Mucosa of stomach (tissue), 1 donor: ENCODE measurements at regions not wholly inside any gene's neighbourhood (a gene's known extent, or its start where the extent isn't known, plus 50 kb on each side); places are given as distances from the start of the nearest gene placed in this dataset.

Experiments used
- H3K27me3 ChIP-seq: one replicate; pipeline ENCODE4 v1.7.0; 2013; ENCODE audit warnings: mild to moderate bottlenecking, low read length; ENCODE audit not compliant: control insufficient read depth, insufficient read depth
- H3K36me3 ChIP-seq: one replicate; pipeline ENCODE4 v1.7.0; 2013; ENCODE audit warnings: low read length; ENCODE audit not compliant: control insufficient read depth, insufficient read depth
- H3K4me1 ChIP-seq: one replicate; pipeline ENCODE4 v1.7.0; 2013; ENCODE audit warnings: mild to moderate bottlenecking, low read length; ENCODE audit not compliant: control insufficient read depth, insufficient read depth
- H3K4me3 ChIP-seq: one replicate; pipeline ENCODE4 v1.7.0; 2013; ENCODE audit warnings: low read length
- H3K9ac ChIP-seq: one replicate; pipeline ENCODE4 v1.7.0; 2013; ENCODE audit warnings: mild to moderate bottlenecking, low read length, moderate library complexity
- H3K9me3 ChIP-seq: one replicate; pipeline ENCODE4 v1.7.0; 2013; ENCODE audit warnings: mild to moderate bottlenecking, low read length, moderate library complexity; ENCODE audit not compliant: control insufficient read depth
- donor health status: Pancreatic carcinoma.

GRCh38 chrX:69050051-69050765, 115.0 kb downstream of the PJA1 start:
- Histone ChIP-seq H3K9me3 (no peaks in the 10 kb centered on the region), H3K4me3 (no peak overlapping the region), H3K4me1 (no peaks in the 10 kb centered on the region), H3K36me3 (no peaks in the 10 kb centered on the region), H3K9ac (no peak overlapping the region), H3K27me3 (no peaks in the 10 kb centered on the region)

- Histone ChIP-seq H3K4me3 (no peak overlapping the region), H3K9me3 (no peaks in the 10 kb centered on the region), H3K27me3 (no peaks in the 10 kb centered on the region), H3K36me3 (no peaks in the 10 kb centered on the region), H3K4me1 (no peaks in the 10 kb centered on the region), H3K9ac (no peak overlapping the region)
Measured at GRCh38 chrX:69046996-69047490, 118.2 kb downstream of the PJA1 start.

DNA sequence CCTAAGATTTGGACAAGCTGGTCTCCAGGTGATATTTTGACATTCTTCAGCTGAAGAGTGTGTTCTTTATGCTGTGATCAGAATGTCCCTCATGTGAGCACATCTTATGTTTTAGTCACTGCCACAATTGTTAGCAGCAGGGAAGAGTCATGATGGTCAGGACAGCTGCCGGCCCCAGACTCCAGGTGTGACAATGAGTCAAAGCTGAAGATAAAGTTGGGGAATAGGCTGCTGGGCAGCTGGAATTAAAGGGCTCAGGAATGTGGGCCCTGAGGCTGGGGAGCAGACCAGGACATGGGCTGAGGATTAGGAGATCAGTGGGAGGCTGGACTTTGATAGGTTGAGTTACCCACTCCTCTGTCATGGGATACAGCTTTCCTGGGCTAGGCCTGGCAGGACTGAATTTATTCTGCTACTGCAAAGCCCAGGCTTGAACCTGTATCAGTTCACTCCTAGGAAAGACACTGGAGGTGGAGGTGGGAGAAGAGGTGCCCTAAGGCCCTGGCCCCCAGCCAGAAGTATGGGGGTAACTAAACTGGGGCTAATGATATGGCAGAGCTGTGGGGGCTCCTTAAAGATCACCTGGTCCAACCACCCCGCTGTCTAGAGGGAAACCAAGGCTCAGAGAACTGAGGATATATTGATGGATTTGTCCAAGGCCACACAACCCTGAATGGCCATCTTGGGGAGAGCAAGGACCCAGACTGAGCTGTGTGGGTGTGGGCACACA, 119.5 kb downstream of the PJA1 start:
- H3K4me1 ChIP-seq: no peaks in the 10 kb centered on the region

DNA sequence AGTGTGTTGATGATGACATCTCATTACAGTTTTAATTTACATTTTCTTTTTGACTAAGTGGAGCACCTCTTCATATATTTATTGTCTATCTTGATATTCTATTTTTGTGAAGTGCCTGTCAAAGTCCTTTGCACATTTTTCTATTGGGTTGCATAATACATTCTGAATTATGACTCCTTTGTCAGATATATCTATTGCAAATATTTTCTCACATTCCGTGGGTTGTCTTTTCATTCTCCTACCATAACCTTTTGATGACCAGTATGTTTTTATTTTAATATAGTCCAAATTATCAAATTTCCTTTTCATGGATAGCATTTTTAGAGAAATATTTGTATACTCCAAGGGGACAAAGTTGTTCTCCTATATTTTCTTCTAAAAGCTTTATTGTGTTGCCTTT, 126.4 kb downstream of the PJA1 start:
- no peak overlapping the region for H3K4me3 ChIP-seq
- no peaks in the 10 kb centered on the region for H3K9me3 ChIP-seq
- H3K36me3 ChIP-seq: no peaks in the 10 kb centered on the region
- H3K27me3 ChIP-seq: no peaks in the 10 kb centered on the region
- no peaks in the 10 kb centered on the region for H3K4me1 ChIP-seq
- no peak overlapping the region for H3K9ac ChIP-seq

More for the DNA sequence above, 119.5 kb downstream of the PJA1 start:
- Histone ChIP-seq H3K4me3 (no peak overlapping the region), H3K9me3 (no peaks in the 10 kb centered on the region), H3K27me3 (no peaks in the 10 kb centered on the region), H3K36me3 (no peaks in the 10 kb centered on the region), H3K9ac (no peak overlapping the region)

DNA sequence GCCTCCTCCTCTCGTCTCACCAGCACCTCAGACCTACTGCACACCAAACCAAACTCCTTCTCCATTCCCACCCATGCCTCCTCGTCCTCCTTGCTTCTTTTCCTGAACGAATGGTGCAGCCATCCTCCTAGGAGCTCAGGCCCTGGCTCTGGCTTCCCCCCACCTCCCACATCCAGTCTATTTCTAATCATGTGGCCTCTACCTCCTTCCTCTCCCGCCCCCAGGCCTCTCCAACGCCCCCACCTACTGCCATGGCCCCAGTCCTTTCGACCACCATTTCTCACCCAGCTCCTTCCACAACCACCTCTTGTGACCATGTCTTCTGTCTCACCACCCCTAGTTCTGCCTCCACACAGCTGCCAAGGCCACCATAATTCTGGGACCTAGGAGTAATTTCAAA, 127.1 kb downstream of the PJA1 start:
- no peak overlapping the region for H3K4me3 ChIP-seq
- no peak overlapping the region for H3K9ac ChIP-seq
- no peaks in the 10 kb centered on the region for H3K4me1 ChIP-seq
- no peaks in the 10 kb centered on the region for H3K36me3 ChIP-seq
- H3K9me3 ChIP-seq: no peaks in the 10 kb centered on the region
- no peaks in the 10 kb centered on the region for H3K27me3 ChIP-seq

DNA sequence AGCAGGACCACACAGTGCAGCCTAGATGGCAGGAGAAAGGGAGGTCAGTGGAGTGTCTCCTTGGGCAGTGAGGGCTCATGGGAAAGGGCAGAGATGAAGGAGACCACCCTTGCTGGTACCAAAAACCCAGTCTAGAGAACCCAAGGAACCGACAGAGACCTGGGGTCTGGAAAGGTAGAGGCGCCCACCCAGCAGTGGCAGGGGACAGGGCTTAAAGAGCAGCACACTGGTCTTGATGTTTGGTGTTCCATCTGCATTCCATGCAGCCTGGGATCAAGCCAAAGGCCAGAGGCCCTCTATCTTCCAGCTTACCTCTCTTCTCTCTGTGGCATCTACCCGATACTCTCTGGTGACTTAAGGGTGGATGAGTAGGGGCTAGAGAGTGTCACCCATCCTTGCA, 127.5 kb downstream of the PJA1 start:
- Histone ChIP-seq H3K4me1 (peaks cover 3% of the 10 kb centered on the region), H3K4me3 (no peak overlapping the region), H3K9ac (no peak overlapping the region), H3K9me3 (no peaks in the 10 kb centered on the region), H3K27me3 (no peaks in the 10 kb centered on the region), H3K36me3 (no peaks in the 10 kb centered on the region)

DNA sequence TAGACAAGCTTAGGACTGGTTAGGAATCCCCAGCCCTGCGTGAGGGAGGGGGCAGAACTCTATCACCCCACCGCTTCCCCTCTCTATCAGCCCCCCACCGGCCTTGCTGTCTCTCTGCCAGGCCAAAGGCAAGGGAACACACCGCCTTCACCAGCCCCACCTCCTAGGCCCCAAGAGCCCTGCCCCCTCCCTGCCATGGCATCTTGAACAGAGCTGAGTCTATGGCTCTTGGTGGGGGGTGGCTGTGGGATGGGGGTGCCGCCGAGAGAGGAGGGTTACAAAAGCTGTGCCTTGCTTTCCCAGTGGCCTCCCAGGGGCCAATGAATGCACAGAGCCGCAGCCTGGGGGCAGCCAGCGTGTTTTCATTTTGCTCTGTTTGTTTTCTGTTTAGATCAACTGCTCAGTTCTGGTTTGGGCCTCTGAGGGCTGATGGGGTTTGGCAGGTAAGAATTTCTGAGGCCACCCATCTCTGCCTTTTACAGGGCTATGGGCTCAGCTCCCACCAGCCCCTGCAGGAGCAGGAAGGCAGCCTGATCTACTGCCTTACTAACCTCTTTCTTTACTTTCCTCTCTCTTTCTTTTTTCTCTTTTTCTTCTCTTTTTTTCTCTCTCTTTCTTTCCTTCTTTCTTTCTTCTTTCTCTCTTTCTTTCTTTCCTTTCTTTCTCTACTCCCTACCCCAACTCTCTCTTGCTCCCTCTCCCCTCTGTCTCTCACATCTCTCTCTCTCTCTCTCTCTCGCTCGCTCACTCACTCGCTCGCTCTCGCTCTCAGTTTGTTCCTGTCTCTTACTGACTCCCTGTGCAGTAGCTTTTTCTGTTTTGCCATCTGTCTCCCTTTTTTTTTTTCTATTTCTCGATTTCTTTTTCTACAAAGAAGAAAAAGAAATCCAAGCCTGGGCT, 128.3 kb downstream of the PJA1 start:
- H3K9ac ChIP-seq: no peak overlapping the region
- H3K9me3 ChIP-seq: no peaks in the 10 kb centered on the region
- no peak overlapping the region for H3K4me3 ChIP-seq
- H3K36me3 ChIP-seq: no peaks in the 10 kb centered on the region
- peaks cover 11% of the 10 kb centered on the region for H3K4me1 ChIP-seq
- H3K27me3 ChIP-seq: no peaks in the 10 kb centered on the region

- no peaks in the 10 kb centered on the region for H3K27me3 ChIP-seq
- peaks cover 18% of the 10 kb centered on the region for H3K4me1 ChIP-seq
- no peak overlapping the region for H3K4me3 ChIP-seq
Measured at GRCh38 chrX:69034451-69034850, 130.8 kb downstream of the PJA1 start.

GRCh38 chrX:69033936-69034335, 131.3 kb downstream of the PJA1 start:
- Histone ChIP-seq H3K9me3 (no peaks in the 10 kb centered on the region), H3K9ac (no peak overlapping the region), H3K4me1 (peaks cover 18% of the 10 kb centered on the region), H3K4me3 (no peak overlapping the region), H3K36me3 (no peaks in the 10 kb centered on the region), H3K27me3 (no peaks in the 10 kb centered on the region)

More at GRCh38 chrX:69034451-69034850, 130.8 kb downstream of the PJA1 start:
- Histone ChIP-seq H3K9me3 (no peaks in the 10 kb centered on the region), H3K36me3 (no peaks in the 10 kb centered on the region), H3K9ac (no peak overlapping the region)

- Histone ChIP-seq H3K4me3 (no peak overlapping the region), H3K27me3 (no peaks in the 10 kb centered on the region), H3K36me3 (no peaks in the 10 kb centered on the region), H3K9me3 (no peaks in the 10 kb centered on the region), H3K9ac (no peak overlapping the region), H3K4me1 (peaks cover 30% of the 10 kb centered on the region)
Measured at GRCh38 chrX:69032601-69033000, 132.7 kb downstream of the PJA1 start.

DNA sequence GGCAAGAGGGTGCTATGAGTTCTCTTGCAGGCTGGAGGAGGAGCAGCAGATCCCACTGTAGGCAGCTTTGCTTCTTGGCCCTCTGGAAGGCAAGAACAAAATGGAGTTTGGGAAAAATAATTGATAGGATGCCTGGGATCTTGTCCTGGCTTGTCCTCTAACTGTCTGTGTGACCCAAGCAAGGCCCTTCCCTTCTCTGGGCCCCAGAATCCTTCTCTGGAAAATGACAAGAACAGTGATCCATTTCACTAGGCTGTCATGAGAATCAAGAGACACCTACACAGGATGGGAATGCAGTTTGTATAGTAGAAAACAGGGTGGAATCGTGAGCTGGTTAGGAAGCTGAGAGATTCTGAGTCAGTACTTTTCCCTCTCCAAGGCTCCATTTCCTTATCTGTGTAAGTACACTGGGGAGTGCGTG, 133.3 kb downstream of the PJA1 start:
- Histone ChIP-seq H3K4me3 (no peak overlapping the region), H3K36me3 (no peaks in the 10 kb centered on the region), H3K9ac (no peak overlapping the region), H3K27me3 (no peaks in the 10 kb centered on the region), H3K4me1 (peaks cover 34% of the 10 kb centered on the region), H3K9me3 (no peaks in the 10 kb centered on the region)

DNA sequence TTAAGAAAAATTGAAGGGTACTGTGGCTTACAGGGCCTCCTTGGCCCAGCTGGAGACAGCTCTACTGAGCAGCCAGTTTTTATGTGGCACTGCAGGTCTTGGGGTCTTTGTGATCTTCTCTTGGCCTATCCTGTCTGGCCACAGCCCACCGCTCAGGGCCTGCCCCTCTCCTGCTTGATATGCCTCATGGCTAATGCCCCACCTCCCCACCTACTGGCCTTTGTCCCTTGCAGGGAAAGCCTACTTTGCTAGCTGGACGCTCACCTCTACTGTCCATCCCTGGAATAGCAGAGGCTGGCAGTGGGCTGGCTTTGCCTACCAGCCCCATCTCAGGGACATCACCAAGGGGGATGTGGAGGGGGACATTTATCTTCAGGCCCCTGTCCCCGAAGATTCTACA, 134.1 kb downstream of the PJA1 start:
- Histone ChIP-seq H3K4me1 (peaks cover 39% of the 10 kb centered on the region), H3K4me3 (no peak overlapping the region), H3K9me3 (no peaks in the 10 kb centered on the region), H3K36me3 (no peaks in the 10 kb centered on the region), H3K9ac (no peak overlapping the region), H3K27me3 (no peaks in the 10 kb centered on the region)
